ENCODE measurements at regions not wholly inside any gene's neighbourhood (a gene's known extent, or its start where the extent isn't known, plus 50 kb on each side); places are given as distances from the start of the nearest gene placed in this dataset.

DNA sequence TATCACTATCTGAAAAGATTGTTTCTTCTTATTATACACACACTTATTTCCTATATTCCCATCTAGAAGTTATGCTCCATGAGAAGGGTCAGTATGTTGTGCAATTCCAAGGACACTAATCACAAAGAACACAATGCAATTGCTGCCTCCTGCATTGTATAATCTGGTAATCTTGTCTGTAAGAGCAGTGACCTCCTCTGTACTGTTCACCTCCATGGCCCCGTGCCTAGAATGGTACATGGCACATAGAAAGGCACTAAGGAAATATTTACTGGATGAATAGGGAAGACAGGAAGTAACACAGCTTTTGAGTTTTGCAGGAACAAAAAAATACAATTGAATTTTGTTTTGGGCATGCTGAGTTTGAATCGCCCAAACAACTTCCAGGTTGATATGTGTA is 214.6 kb upstream of the SALL1 start:
- no peaks in the 10 kb centered on the region for H4K20me1 ChIP-seq (ENCODE audit: insufficient read depth)
- POLR2A ChIA-PET = no interaction called here
- TF ChIP-seq, protein P1, sequence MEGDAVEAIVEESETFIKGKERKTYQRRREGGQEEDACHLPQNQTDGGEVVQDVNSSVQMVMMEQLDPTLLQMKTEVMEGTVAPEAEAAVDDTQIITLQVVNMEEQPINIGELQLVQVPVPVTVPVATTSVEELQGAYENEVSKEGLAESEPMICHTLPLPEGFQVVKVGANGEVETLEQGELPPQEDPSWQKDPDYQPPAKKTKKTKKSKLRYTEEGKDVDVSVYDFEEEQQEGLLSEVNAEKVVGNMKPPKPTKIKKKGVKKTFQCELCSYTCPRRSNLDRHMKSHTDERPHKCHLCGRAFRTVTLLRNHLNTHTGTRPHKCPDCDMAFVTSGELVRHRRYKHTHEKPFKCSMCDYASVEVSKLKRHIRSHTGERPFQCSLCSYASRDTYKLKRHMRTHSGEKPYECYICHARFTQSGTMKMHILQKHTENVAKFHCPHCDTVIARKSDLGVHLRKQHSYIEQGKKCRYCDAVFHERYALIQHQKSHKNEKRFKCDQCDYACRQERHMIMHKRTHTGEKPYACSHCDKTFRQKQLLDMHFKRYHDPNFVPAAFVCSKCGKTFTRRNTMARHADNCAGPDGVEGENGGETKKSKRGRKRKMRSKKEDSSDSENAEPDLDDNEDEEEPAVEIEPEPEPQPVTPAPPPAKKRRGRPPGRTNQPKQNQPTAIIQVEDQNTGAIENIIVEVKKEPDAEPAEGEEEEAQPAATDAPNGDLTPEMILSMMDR (IDR thresholded peaks at IDR 0.05 in 2 of 3, conservative IDR thresholded peaks at IDR 0.05 in 1 of 3; ENCODE audit: borderline replicate concordance in 1 of 3, insufficient read depth in 1 of 3, low read depth in 2 of 3, low read length in 2 of 3) = no peak
- TF ChIP-seq FOSL1 (IDR thresholded peaks at IDR 0.05; ENCODE audit: low read depth) (no peak), SIN3A (IDR thresholded peaks at IDR 0.05; ENCODE audit: low read depth) (no peak), EZH2phosphoT487 (IDR thresholded peaks at IDR 0.05; ENCODE audit: borderline replicate concordance) (no peak), ZNF274 (IDR thresholded peaks at IDR 0.05; ENCODE audit: low read depth, low read length) (no peak), EZH2 (IDR thresholded peaks at IDR 0.05) (no peak), ZFX (IDR thresholded peaks at IDR 0.05) (no peak), CEBPB (IDR thresholded peaks at IDR 0.05; ENCODE audit: low read depth) (no peak), CBX3 (IDR thresholded peaks at IDR 0.05; ENCODE audit: low read depth) (no peak), TCF7L2 (IDR thresholded peaks at IDR 0.05; ENCODE audit: borderline replicate concordance, extremely low read depth, insufficient read depth, insufficient read length) (no peak), ATF3 (IDR thresholded peaks at IDR 0.05) (no peak)
- H3K27me3 ChIP-seq (ENCODE audit: insufficient read depth, low read length) = no peaks in the 10 kb centered on the region
- H3K4me3 ChIP-seq (replicated peaks in 1 of 2; ENCODE audit: low read depth in 1 of 2, low read length in 2 of 2) = no peak overlapping the region
- peaks cover 3 to 7% of the 10 kb centered on the region in 2 experiments; a peak in 2 of 4 replicates for H3K9me3 ChIP-seq (ENCODE audit: control insufficient read depth in 1 of 2, insufficient read depth in 1 of 2, low read depth in 1 of 2, low read length in 2 of 2)
- no peak overlapping the region for H2AFZ ChIP-seq (ENCODE audit: low read depth, low read length, poor library complexity, severe bottlenecking)
- no peak for ATAC-seq
- RAD21 ChIA-PET (ENCODE audit: low non-redundant PET in 1 of 2, low total read pairs in 2 of 2, uncharacterized antibody in 2 of 2, unreplicated experiment in 2 of 2) = no interaction called here
- no peak for DNase-seq (ENCODE audit: low read depth, low spot score)
- intact Hi-C loops (cut with micrococcal nuclease) = no loop called here
- no peaks in the 10 kb centered on the region for H3K4me1 ChIP-seq (ENCODE audit: control insufficient read depth in 1 of 2, insufficient read depth in 2 of 2, low read length in 2 of 2)
- CTCF ChIA-PET = no interaction called here
- no peak overlapping the region for H3K27ac ChIP-seq (ENCODE audit: low read depth, low read length)
- H3K79me2 ChIP-seq (ENCODE audit: insufficient read depth, low read length) = no peaks in the 10 kb centered on the region
- no peak overlapping the region for H3K4me2 ChIP-seq (ENCODE audit: low read length)
- H3K9me2 ChIP-seq (ENCODE audit: insufficient read depth) = no peaks in the 10 kb centered on the region
- no peak overlapping the region for H3K9ac ChIP-seq (ENCODE audit: low read length)
- no peaks in the 10 kb centered on the region for H3K36me3 ChIP-seq (ENCODE audit: control insufficient read depth in 1 of 2, insufficient read depth in 2 of 2, low read length in 2 of 2)
- no TSS peak for BruUV-seq (replicated peaks)
